ENCODE measurements at regions not wholly inside any gene's neighbourhood (a gene's known extent, or its start where the extent isn't known, plus 50 kb on each side); places are given as distances from the start of the nearest gene placed in this dataset.
"Not testable (repeated sequence)": the region's sequence is repeated elsewhere in the genome, so short reads cannot be mapped to it uniquely, and the experiment has no call there.

DNA sequence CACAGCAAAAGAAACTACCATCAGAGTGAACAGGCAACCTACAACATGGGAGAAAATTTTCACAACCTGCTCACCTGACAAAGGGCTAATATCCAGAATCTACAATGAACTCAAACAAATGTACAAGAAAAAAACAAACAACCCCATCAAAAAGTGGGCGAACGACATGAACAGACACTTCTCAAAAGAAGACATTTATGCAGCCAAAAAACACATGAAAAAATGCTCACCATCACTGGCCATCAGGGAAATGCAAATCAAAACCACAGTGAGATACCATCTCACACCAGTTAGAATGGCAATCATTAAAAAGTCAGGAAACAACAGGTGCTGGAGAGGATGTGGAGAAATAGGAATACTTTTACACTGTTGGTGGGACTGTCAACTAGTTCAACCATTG is 207.8 kb downstream of the USP6NL start:
- DNase-seq (ENCODE audit: low read depth), result not testable (repeated sequence)

- DNase-seq (ENCODE audit: low read depth), result peak; percentile 13
These were observed 208.3 kb downstream of the USP6NL start for GRCh38 chr10:11403116-11403515.

- no peak for DNase-seq (ENCODE audit: low read depth)
These were observed 209.1 kb downstream of the USP6NL start for GRCh38 chr10:11402392-11402791.

- DNase-seq (ENCODE audit: low read depth), result no peak
These were observed 209.9 kb downstream of the USP6NL start for GRCh38 chr10:11401264-11402235.

- no peak for DNase-seq (ENCODE audit: low read depth)
These were observed 213.4 kb downstream of the USP6NL start for GRCh38 chr10:11397980-11398580.

DNA sequence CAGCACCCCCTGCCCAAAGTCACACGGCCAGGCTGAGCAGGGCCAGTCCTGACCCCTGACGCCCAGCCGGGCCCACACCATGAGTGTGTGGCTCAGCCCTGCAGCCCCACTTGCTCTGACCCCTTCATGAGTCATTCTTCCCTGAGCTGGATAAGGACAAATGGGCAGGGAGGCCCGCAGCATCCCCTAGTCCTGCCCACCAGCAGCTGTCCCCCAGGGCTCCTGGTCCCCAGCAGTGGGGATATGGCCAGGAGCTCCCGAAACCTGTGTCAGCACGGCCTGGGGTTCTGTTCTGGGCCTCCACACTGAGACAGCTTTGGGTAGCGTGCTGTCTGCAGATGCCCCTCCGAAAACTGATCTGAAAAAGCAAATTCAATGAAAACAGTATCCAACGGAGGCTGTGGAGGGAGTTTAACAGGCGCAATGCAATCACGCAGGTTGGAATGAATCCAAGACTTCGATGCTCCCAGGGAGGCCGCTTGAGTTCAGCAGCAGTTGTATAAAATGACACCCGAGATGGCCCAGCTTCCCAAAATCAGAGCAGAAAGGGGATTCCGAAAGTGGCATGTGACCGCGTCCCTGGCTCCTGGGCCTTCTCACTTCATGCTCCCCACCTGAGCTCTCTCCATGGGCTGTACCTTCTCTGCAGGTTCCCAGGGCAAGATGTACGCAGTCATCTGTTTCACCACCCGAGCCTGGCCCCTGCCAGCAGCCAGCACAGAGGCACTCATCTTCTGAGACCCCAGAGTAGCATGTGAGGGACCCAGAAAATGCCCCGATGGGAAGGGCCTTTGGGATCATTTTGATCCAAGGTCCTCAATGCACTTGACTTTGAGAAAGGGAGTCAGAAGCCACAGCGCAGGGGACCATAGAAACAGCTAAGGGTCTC is 214.1 kb downstream of the USP6NL start:
- DNase-seq (ENCODE audit: low read depth), result no peak

DNA sequence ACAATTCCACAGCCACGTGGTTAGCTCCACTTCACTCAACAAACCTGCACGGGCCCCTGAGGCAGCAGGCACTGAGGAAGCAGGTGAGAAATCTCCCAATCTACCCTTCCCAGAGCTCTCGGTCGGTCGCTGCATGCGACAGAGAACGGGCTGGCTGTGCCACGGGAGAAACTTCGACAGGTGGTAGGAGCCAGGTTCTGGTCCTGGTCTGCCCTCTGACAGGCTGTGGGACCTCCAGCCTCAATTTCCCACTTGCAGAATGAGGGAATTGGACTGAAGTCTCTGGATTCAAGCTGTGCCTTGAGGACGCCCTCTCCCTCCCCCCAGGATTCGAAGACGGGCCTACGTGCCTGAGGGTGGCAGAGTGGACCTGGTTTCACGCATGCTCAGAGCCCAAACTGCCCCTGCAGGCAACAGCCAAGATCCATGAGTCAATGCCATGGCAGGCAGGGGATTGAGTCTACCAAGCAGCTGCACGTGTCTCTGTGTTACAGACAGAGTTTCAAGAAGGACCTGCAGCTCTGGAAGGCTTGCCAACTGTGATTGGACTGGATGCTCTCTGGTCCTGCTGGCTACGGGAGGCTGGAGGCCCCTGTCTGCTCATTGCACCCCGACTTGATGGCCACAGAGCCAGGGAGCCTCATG is 215.0 kb downstream of the USP6NL start:
- no peak for DNase-seq (ENCODE audit: low read depth)

- no peak for DNase-seq (ENCODE audit: low read depth)
These were observed 215.7 kb downstream of the USP6NL start for GRCh38 chr10:11395581-11396310.

GRCh38 chr10:11395161-11395560 is 216.3 kb downstream of the USP6NL start:
- no peak for DNase-seq (ENCODE audit: low read depth)

- no peak for DNase-seq (ENCODE audit: low read depth)
These were observed 217.6 kb downstream of the USP6NL start for GRCh38 chr10:11393858-11394257.

DNA sequence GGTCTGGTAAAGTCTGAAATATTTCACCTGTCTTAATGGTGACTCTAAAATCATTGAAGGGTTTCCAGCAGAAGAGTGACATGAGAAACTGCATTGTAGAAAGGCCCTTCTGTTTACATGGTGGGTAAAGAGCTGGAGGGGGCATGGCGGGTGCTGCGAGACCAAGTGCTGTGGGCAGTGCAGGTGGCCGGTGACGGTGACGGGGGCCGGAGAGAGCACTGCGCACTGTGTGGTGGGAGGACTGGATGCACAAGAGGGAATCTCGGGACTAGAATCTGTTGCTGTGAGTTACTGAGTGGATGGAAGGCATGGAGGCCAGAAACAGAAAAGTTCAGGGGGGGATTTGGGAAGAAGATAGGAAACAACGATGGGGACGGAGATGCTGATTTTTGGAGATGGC is 218.7 kb downstream of the USP6NL start:
- DNase-seq (ENCODE audit: low read depth), result no peak

DNA sequence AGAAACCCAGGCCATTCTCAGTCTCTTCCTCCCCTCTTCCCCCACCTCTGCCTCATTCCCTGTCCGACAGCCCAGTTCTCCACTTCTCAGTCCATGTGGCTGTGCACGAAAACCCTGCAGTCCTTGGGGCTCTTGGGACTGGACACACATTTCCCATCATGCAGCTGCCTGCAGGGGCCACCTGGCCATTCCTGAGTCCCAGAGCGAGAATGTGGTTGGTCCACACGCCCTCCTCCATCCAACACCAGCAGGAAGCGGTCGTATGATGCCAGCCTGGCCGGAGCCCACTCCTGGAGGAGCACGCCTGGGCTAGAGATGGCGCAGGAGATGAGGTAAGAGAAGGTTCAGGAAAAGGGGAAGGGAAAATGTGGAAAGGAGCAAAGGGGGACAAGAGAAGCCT is 222.5 kb downstream of the USP6NL start:
- DNase-seq (ENCODE audit: low read depth), result no peak

- no peak for DNase-seq (ENCODE audit: low read depth)
These were observed 223.8 kb downstream of the USP6NL start for GRCh38 chr10:11387551-11388222.

- no peak for DNase-seq (ENCODE audit: low read depth)
These were observed 224.4 kb downstream of the USP6NL start for GRCh38 chr10:11387044-11387443.
